CD14-positive monocyte (primary cell): ENCODE measurements at regions not wholly inside any gene's neighbourhood (a gene's known extent, or its start where the extent isn't known, plus 50 kb on each side); places are given as distances from the start of the nearest gene placed in this dataset.

ENCODE experiments used
- DNase-seq, 3 donors: peaks; one replicate each; pipeline ENCODE4 v3.0.0-alpha.2; 2011 to 2022
- H2AFZ ChIP-seq: 2 replicates; pipeline ENCODE4 v1.6.0; 2012; ENCODE audit warnings: mild to moderate bottlenecking, low read depth, low read length, inconsistent platforms; ENCODE audit not compliant: insufficient read depth, poor library complexity, severe bottlenecking
- H3K27ac ChIP-seq, 2 donors: 1 replicate in 1 of 2; 2 replicates in 1 of 2; pipeline ENCODE4 v1.5.1; 2012 to 2013; ENCODE audit warnings: low read length in 2 of 2, control low read depth in 1 of 2, inconsistent platforms in 1 of 2, low read depth in 1 of 2, mild to moderate bottlenecking in 1 of 2
- H3K27me3 ChIP-seq, 2 donors: one replicate each; pipeline versions ENCODE4 v1.6.0 to v1.6.1; 2011 to 2013; ENCODE audit warnings: low read length in 2 of 2; ENCODE audit not compliant: control insufficient read depth in 2 of 2, insufficient read depth in 2 of 2
- H3K36me3 ChIP-seq, 2 donors: replicated peaks in 1 of 2; 1 replicate in 1 of 2; 2 replicates in 1 of 2; pipeline versions ENCODE4 v1.5.1 to v1.6.1; 2012 to 2013; ENCODE audit warnings: low read length in 2 of 2, control low read depth in 1 of 2, inconsistent platforms in 1 of 2, mild to moderate bottlenecking in 1 of 2; ENCODE audit not compliant: insufficient read depth in 2 of 2, control insufficient read depth in 1 of 2
- H3K4me1 ChIP-seq, 2 donors: 1 replicate in 1 of 2; 2 replicates in 1 of 2; pipeline versions ENCODE4 v1.5.1 to v1.6.1; 2012 to 2013; ENCODE audit warnings: low read length in 2 of 2, control low read depth in 1 of 2, inconsistent platforms in 1 of 2, mild to moderate bottlenecking in 1 of 2, moderate library complexity in 1 of 2; ENCODE audit not compliant: insufficient read depth in 2 of 2, control insufficient read depth in 1 of 2
- H3K4me2 ChIP-seq: replicated peaks from 2 replicates; pipeline ENCODE3; 2012; ENCODE audit warnings: low read length, moderate library complexity, mild to moderate bottlenecking; ENCODE audit not compliant: poor library complexity, severe bottlenecking; ENCODE audit errors: extremely low read depth
- H3K4me3 ChIP-seq, 3 experiments: fragments of 200-600 bp in 1 of 3; sonication (generic) in 1 of 3; replicated peaks in 1 of 3; 1 replicate in 2 of 3; 2 replicates in 1 of 3; pipeline ENCODE4 v1.5.1; 2011 to 2013; ENCODE audit warnings: low read length in 3 of 3, mild to moderate bottlenecking in 3 of 3, control low read depth in 2 of 3, low read depth in 2 of 3, inconsistent platforms in 1 of 3, moderate library complexity in 1 of 3
- H3K79me2 ChIP-seq: 2 replicates; pipeline ENCODE4 v1.6.0; 2012; ENCODE audit warnings: mild to moderate bottlenecking, control low read depth, inconsistent platforms, low read length, moderate library complexity; ENCODE audit not compliant: insufficient read depth
- H3K9ac ChIP-seq: 2 replicates; pipeline ENCODE4 v1.6.0; 2017; ENCODE audit warnings: low read length, mild to moderate bottlenecking; ENCODE audit not compliant: insufficient read depth, poor library complexity, severe bottlenecking
- H3K9me3 ChIP-seq, 2 donors: replicated peaks in 1 of 2; 1 replicate in 1 of 2; 2 replicates in 1 of 2; pipeline versions ENCODE4 v1.5.1 to v1.6.1; 2012 to 2013; ENCODE audit warnings: low read length in 2 of 2, control low read depth in 1 of 2; ENCODE audit not compliant: control insufficient read depth in 1 of 2, insufficient read depth in 1 of 2
- H4K20me1 ChIP-seq: 2 replicates; pipeline ENCODE4 v1.6.0; 2012; ENCODE audit warnings: mild to moderate bottlenecking, low read length, control low read depth, moderate library complexity; ENCODE audit not compliant: insufficient read depth
- H3K27ac Mint-ChIP-seq, 7 donors: one replicate each; pipeline ENCODE4 v1.8.0; 2020; ENCODE audit warnings: mild to moderate bottlenecking in 7 of 7, mixed read lengths in 7 of 7, moderate library complexity in 6 of 7, inconsistent platforms in 2 of 7
- H3K27me3 Mint-ChIP-seq, 3 donors: one replicate each; pipeline ENCODE4 v1.8.0; 2021 to 2022; ENCODE audit warnings: low read depth in 3 of 3, mild to moderate bottlenecking in 3 of 3, mixed read lengths in 3 of 3, moderate library complexity in 3 of 3, inconsistent platforms in 1 of 3
- H3K36me3 Mint-ChIP-seq, 2 donors: one replicate each; pipeline ENCODE4 v1.8.0; 2020; ENCODE audit warnings: mixed read lengths in 2 of 2, inconsistent platforms in 1 of 2, mild to moderate bottlenecking in 1 of 2
- H3K4me1 Mint-ChIP-seq: one replicate; pipeline ENCODE4 v1.8.0; 2020; ENCODE audit warnings: mild to moderate bottlenecking, mixed read lengths
- H3K4me3 Mint-ChIP-seq, 2 donors: one replicate each; pipeline ENCODE4 v1.8.0; 2020; ENCODE audit warnings: mild to moderate bottlenecking in 2 of 2, mixed read lengths in 2 of 2, moderate library complexity in 1 of 2
- H3K9me3 Mint-ChIP-seq, 7 donors: one replicate each; pipeline ENCODE4 v1.8.0; 2020 to 2022; ENCODE audit warnings: mixed read lengths in 7 of 7, mild to moderate bottlenecking in 6 of 7, moderate library complexity in 6 of 7, inconsistent platforms in 2 of 7
- CTCF ChIP-seq: fragments of 200-600 bp; IDR thresholded peaks from one replicate; pipeline ENCODE4 v1.8.0; 2022; ENCODE audit warnings: antibody characterized with exemption, mild to moderate bottlenecking
- WGBS: methylation state at CpG from one replicate; pipeline ENCODE4 v1.1.5; 2013; ENCODE audit warnings: missing lambda C conversion rate; ENCODE audit not compliant: insufficient coverage; 5-methylcytosine and 5-hydroxymethylcytosine counted together
- intact Hi-C, 2 donors: fragments of 100-400 bp; cut with micrococcal nuclease; formaldehyde crosslinking; loops; one replicate each; pipeline versions ENCODE4 v1.15.0 to v1.15.1; 2023

- H3K27me3 Mint-ChIP-seq: no peaks in the 10 kb centered on the region
- intact Hi-C loops: no loop called here
- H3K79me2 ChIP-seq: no peaks in the 10 kb centered on the region
- H3K9ac ChIP-seq: no peak overlapping the region
- no peaks in the 10 kb centered on the region for H3K36me3 Mint-ChIP-seq
- no peaks in the 10 kb centered on the region for H4K20me1 ChIP-seq
- H3K27me3 ChIP-seq: no peaks in the 10 kb centered on the region
- no peak overlapping the region for H3K4me2 ChIP-seq
- no peaks in the 10 kb centered on the region for H3K4me1 Mint-ChIP-seq
- H3K4me3 ChIP-seq: no peak overlapping the region
- WGBS: 100% methylated on average over 2 of the region's 5 CpGs
- no peak for TF ChIP-seq CTCF
- no peaks in the 10 kb centered on the region for H3K36me3 ChIP-seq
- no peaks in the 10 kb centered on the region for H3K4me1 ChIP-seq
- H3K4me3 Mint-ChIP-seq: no peak overlapping the region
- no peak for DNase-seq
- H3K9me3 Mint-ChIP-seq: peaks cover 0 to 3% (median 0%) of the 10 kb centered on the region in 7 donors
- no peak overlapping the region for H3K27ac Mint-ChIP-seq
- H3K9me3 ChIP-seq: no peaks in the 10 kb centered on the region
- no peak overlapping the region for H3K27ac ChIP-seq
- H2AFZ ChIP-seq: no peak overlapping the region
Measured at GRCh38 chr7:83777406-83778072, 128.6 kb upstream of the SEMA3E start.

DNA sequence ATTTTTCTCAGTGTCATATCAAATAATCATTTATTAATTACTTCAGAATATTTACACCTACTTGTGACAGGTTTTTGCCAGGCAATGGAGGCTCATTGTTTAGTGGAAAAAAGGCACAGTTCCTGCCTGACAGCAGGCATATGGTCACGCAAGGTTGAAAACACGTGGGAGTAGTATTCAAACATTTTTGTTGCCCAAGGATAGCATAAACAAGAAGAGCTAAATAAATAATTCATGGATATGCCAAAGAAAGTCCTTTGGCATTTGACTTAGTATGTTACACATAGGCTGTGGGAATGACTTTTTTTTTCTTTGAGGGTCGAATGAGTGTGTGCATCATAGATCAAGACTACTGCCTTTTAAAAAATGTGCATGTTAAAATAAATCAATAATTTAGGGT lies 120.5 kb upstream of the SEMA3E start:
- Histone ChIP-seq H3K79me2 (no peaks in the 10 kb centered on the region), H2AFZ (no peak overlapping the region), H3K4me3 (no peak overlapping the region), H3K4me2 (no peak overlapping the region), H3K27ac (no peak overlapping the region), H3K9ac (no peak overlapping the region), H3K36me3 (no peaks in the 10 kb centered on the region), H4K20me1 (no peaks in the 10 kb centered on the region), H3K27me3 (no peaks in the 10 kb centered on the region), H3K9me3 (no peaks in the 10 kb centered on the region), H3K4me1 (no peaks in the 10 kb centered on the region)
- no peaks in the 10 kb centered on the region for H3K27me3 Mint-ChIP-seq
- WGBS: 81% methylated on average over 2 of the region's 3 CpGs
- no peaks in the 10 kb centered on the region for H3K4me1 Mint-ChIP-seq
- H3K4me3 Mint-ChIP-seq: no peak overlapping the region
- peaks cover 0 to 5% (median 2%) of the 10 kb centered on the region in 7 donors for H3K9me3 Mint-ChIP-seq
- no peak overlapping the region for H3K27ac Mint-ChIP-seq
- TF ChIP-seq CTCF: no peak
- H3K36me3 Mint-ChIP-seq: no peaks in the 10 kb centered on the region
- intact Hi-C loops: no loop called here
- no peak for DNase-seq
